NCI-H2029 treated with DMSO at 0.1 percent for 48 hours (cell line): ENCODE measurements at regions not wholly inside any gene's neighbourhood (a gene's known extent, or its start where the extent isn't known, plus 50 kb on each side); places are given as distances from the start of the nearest gene placed in this dataset.

Experiments
- DNase-seq: peaks from one replicate; lab custom pipeline; 2025; lab: John Stamatoyannopoulos, UW

- DNase-seq: no peak
Measured at GRCh38 chr7:110569486-110570205, 521.3 kb upstream of the LRRN3 start.

- no peak for DNase-seq
Measured at GRCh38 chr7:110573862-110574528, 516.9 kb upstream of the LRRN3 start.

DNA sequence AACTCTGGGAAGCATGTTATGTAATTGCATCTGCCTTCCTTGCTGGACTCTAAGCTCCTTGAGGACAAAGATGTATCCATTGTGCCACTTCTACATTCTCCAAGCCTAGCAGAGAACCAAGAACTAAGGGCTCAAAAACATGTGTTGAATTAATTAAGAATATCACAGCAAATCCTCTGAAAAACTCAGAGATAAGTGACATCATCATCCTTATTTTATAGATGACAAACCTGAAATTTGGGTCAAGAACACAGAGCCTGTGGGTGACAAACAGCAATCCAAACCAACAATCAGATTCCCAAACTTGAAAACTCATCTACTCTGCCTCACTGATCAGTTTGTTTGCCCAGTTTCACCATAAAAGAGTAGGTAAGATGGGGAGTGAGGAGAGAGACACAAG, 503.6 kb upstream of the LRRN3 start:
- DNase-seq: no peak

GRCh38 chr7:110590415-110590814, 500.5 kb upstream of the LRRN3 start:
- DNase-seq: no peak

- no peak for DNase-seq
Measured at GRCh38 chr7:110591341-110591740, 499.6 kb upstream of the LRRN3 start.

GRCh38 chr7:110592557-110592956, 498.4 kb upstream of the LRRN3 start:
- no peak for DNase-seq

DNA sequence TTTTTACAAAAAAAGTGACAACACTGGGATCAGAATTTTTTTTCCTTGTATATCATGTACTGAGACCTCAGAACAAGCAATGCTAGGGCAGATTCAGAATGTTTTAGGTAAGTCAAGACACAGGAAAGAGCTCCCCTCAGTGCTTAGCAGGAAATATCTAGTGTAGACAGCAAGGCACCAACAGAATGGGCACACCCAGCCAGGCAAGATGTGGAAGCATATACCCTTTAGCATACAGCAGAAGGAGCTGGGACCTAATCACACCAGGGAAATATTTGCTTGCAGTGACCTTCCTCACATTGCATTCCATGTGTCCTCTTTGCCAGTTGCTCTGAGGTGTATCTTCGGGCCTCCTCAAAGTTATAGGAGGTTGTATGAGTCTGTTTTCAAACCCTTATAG, 497.6 kb upstream of the LRRN3 start:
- DNase-seq: no peak

GRCh38 chr7:110595694-110596093, 495.2 kb upstream of the LRRN3 start:
- no peak for DNase-seq

GRCh38 chr7:110600956-110601355, 490.0 kb upstream of the LRRN3 start:
- DNase-seq: no peak

DNA sequence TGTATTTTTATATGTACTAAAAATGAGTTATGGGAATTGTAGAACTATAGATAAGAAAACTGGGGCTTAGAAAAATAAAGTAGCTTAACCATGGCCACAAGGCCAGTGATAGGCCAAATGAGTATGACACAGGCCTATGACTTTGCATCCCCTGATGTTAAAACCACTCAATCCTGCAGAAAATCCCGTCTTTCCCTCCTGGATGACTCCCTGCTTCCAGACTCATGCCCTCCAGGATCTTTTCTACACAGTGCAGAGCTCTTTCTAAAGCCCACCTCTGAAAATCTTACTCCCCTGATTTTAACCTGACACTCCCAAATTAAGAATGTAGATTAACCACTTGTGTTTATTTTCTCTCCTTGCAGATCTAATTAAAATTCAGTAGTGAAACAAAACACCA, 489.2 kb upstream of the LRRN3 start:
- DNase-seq: no peak

GRCh38 chr7:110604206-110604605, 486.7 kb upstream of the LRRN3 start:
- DNase-seq: no peak

- DNase-seq: no peak
Measured at GRCh38 chr7:110604885-110605284, 486.0 kb upstream of the LRRN3 start.

- no peak for DNase-seq
Measured at GRCh38 chr7:110607050-110607857, 483.7 kb upstream of the LRRN3 start.

GRCh38 chr7:110609336-110609735, 481.6 kb upstream of the LRRN3 start:
- no peak for DNase-seq

GRCh38 chr7:110612680-110613079, 478.2 kb upstream of the LRRN3 start:
- no peak for DNase-seq
